ENCODE measurements at regions not wholly inside any gene's neighbourhood (a gene's known extent, or its start where the extent isn't known, plus 50 kb on each side); places are given as distances from the start of the nearest gene placed in this dataset.

DNA sequence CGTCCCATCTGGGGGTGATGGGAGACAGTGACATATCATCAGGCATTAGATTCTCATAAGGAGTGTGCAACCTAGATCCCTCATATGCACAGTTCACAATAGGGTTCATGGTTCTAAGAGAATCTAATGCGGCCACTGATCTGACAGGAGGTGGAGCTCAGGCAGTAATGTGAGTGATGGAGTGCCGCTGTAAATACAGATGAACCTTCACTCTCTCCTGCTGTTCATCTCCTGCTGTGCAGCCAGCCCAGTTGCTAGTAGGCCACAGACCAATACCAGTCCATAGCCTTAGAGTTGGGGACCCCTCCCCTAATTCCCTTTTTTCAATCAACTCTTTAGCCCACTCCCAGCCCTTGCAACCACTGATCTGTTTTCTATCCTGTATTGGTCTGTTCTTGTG is 581.1 kb upstream of the AUTS2 start:
- H3K4me3 ChIP-seq (replicated peaks; ENCODE audit: low read depth, low read length): no peak overlapping the region
- DNase-seq (ENCODE audit: low read depth): no peak
- TF ChIP-seq, protein P1, sequence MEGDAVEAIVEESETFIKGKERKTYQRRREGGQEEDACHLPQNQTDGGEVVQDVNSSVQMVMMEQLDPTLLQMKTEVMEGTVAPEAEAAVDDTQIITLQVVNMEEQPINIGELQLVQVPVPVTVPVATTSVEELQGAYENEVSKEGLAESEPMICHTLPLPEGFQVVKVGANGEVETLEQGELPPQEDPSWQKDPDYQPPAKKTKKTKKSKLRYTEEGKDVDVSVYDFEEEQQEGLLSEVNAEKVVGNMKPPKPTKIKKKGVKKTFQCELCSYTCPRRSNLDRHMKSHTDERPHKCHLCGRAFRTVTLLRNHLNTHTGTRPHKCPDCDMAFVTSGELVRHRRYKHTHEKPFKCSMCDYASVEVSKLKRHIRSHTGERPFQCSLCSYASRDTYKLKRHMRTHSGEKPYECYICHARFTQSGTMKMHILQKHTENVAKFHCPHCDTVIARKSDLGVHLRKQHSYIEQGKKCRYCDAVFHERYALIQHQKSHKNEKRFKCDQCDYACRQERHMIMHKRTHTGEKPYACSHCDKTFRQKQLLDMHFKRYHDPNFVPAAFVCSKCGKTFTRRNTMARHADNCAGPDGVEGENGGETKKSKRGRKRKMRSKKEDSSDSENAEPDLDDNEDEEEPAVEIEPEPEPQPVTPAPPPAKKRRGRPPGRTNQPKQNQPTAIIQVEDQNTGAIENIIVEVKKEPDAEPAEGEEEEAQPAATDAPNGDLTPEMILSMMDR (IDR thresholded peaks at IDR 0.05; ENCODE audit: low read length, missing control alignments): no peak

DNA sequence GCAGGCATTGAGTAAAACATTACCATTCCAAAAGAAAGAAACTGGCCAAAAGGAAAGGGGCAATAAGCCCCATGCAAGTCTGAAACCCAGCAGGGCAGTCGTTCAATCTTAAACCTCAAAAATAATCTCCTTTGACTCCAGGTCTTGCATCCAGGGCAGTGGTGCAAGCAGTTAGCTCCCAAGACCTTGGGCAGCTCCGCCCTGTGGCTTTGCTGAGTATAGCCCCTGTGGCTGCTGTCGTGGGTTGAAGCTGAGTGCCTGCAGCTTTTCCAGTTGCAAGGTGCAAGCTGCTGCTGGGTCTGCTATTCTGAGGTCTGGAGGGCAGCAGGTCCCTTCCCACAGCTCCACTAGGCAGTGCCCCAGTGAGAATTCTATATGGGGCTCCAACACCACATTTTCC is 580.1 kb upstream of the AUTS2 start:
- no peak overlapping the region for H3K4me3 ChIP-seq (replicated peaks; ENCODE audit: low read depth, low read length)
- TF ChIP-seq, protein P1 (IDR thresholded peaks at IDR 0.05; ENCODE audit: low read length, missing control alignments): no peak
- DNase-seq (ENCODE audit: low read depth): no peak

DNA sequence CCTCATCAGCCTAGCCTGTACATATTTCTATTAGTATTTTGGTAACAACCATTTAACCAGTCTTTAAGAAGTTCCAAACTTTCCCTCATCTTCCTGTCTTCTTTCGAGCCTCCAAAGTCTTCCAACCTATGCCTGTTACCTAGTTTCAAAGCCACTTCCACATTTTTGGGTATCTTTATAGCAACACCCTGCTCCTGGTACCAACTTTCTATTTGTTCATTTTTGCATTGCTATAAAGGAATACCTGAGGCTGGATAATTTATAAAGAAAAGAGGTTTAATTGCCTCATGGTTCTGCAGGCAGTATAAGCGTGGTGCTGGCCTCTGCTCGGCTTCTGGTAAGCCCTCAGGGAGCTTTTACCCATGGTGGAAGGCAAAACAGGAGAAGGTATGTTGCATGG is 578.8 kb upstream of the AUTS2 start:
- DNase-seq (ENCODE audit: low read depth): no peak
- no peak overlapping the region for H3K4me3 ChIP-seq (replicated peaks; ENCODE audit: low read depth, low read length)
- TF ChIP-seq, protein P1 (IDR thresholded peaks at IDR 0.05; ENCODE audit: low read length, missing control alignments): no peak

DNA sequence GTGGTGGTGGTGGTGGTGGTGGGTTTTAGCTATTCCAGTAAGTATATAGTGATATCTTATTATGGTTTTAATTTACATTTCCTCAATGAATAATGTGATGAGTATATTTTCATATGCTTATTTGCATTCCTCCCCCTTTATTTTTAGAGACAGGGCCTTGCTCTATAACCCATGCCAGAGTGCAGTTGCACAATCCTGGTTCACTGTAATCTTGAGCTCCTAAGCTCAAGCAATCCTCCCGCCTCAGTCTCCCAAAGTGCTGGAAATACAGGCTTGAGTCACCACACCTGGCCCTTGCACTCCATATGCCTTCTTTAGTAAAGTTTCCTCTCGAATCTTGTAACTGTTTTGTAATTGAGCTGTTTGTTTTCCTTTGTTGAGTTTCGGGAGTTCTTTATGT is 577.7 kb upstream of the AUTS2 start:
- TF ChIP-seq, protein P1 (IDR thresholded peaks at IDR 0.05; ENCODE audit: low read length, missing control alignments): no peak
- DNase-seq (ENCODE audit: low read depth): no peak
- no peak overlapping the region for H3K4me3 ChIP-seq (replicated peaks; ENCODE audit: low read depth, low read length)

DNA sequence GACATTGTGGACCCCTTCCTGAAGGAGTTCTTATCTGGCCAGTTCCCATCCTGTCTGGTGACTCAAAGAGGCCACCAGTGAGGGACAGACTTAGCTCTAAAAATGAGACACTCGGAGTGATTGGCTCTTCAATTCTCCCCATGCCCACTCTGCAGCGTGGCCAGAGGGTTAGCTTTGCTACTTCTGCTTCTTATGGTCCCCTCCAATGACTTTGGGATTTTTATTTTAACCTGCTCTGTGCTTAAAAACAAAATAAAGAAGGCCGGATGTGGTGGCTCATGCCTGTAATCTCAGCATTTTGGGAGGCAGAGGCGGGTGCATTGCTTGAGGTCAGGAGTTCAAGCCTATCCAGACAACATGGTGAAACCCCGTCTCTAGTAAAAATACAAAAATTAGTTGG is 573.0 kb upstream of the AUTS2 start:
- DNase-seq (ENCODE audit: low read depth): no peak
- TF ChIP-seq, protein P1 (IDR thresholded peaks at IDR 0.05; ENCODE audit: low read length, missing control alignments): no peak
- H3K4me3 ChIP-seq (replicated peaks; ENCODE audit: low read depth, low read length): no peak overlapping the region

DNA sequence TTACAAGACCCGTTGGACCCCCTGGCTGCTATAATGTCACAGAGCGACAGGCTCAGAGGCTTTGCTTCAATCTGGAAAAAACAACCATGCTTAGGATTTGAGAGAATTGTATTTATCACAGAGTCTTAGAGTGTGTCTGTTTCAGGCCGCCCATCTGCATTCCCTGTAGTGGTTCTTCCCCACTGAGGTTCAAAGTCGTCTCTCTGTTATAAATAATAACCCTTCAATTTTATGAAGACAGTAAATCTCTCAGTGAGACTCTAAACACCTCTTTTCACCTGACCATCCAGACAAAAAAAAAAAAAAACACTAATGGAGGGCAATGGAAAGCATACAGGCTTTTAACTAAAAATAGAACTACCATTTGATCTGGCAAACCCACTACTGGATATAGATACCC is 565.4 kb upstream of the AUTS2 start:
- DNase-seq (ENCODE audit: low read depth): no peak
- TF ChIP-seq, protein P1 (IDR thresholded peaks at IDR 0.05; ENCODE audit: low read length, missing control alignments): no peak
- H3K4me3 ChIP-seq (replicated peaks; ENCODE audit: low read depth, low read length): no peak overlapping the region

DNA sequence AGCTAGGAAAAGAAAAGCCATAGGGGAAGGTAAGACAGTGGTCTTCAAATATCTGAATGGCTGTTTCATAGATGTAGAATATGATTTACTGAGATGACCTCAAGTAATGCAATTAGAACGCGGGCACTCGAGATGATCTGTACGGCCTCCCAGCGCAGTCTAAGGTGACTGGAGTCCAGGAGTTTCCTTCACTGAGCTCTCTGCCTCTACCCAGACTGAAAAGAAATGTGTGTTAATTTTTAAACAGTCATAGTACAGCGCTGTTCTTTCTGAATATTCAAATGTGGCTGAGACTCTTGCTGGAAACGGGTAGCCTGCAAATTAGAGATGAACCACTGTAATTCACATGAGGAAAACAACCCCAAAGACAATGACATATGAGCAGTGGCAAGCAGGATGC is 562.4 kb upstream of the AUTS2 start:
- no peak for DNase-seq (ENCODE audit: low read depth)
- H3K4me3 ChIP-seq (replicated peaks; ENCODE audit: low read depth, low read length): no peak overlapping the region
- TF ChIP-seq, protein P1 (IDR thresholded peaks at IDR 0.05; ENCODE audit: low read length, missing control alignments): no peak
